Ureter (tissue), 1 donor: ENCODE measurements at regions not wholly inside any gene's neighbourhood (a gene's known extent, or its start where the extent isn't known, plus 50 kb on each side); places are given as distances from the start of the nearest gene placed in this dataset.
"Not testable (repeated sequence)": the region's sequence is repeated elsewhere in the genome, so short reads cannot be mapped to it uniquely, and the experiment has no call there.

Experiments used
- DNase-seq: peaks from one replicate; pipeline ENCODE4 v3.0.0-alpha.2; 2020; ENCODE audit warnings: low spot score
- donor health status: DM: yes; HTN: yes; CAD: no.

GRCh38 chr2:147294825-147295392, 549.9 kb upstream of the ACVR2A start:
- no peak for DNase-seq

- DNase-seq: no peak
These were observed 550.6 kb upstream of the ACVR2A start for GRCh38 chr2:147293991-147294824.

GRCh38 chr2:147288131-147288530, 556.7 kb upstream of the ACVR2A start:
- no peak for DNase-seq

- no peak for DNase-seq
These were observed 568.9 kb upstream of the ACVR2A start for GRCh38 chr2:147275943-147276342.

GRCh38 chr2:147273628-147274027, 571.2 kb upstream of the ACVR2A start:
- no peak for DNase-seq

- no peak for DNase-seq
These were observed 571.7 kb upstream of the ACVR2A start for GRCh38 chr2:147273106-147273505.

GRCh38 chr2:147269581-147269980, 575.2 kb upstream of the ACVR2A start:
- DNase-seq: not testable (repeated sequence)

GRCh38 chr2:147260241-147260640, 584.6 kb upstream of the ACVR2A start:
- DNase-seq: no peak

- DNase-seq: peak; percentile 45
These were observed 589.0 kb upstream of the ACVR2A start for GRCh38 chr2:147255812-147256211.

- DNase-seq: no peak
These were observed 594.0 kb upstream of the ACVR2A start for GRCh38 chr2:147250652-147251356.

GRCh38 chr2:147247749-147248148, 597.1 kb upstream of the ACVR2A start:
- DNase-seq: no peak

GRCh38 chr2:147242445-147242844, 602.4 kb upstream of the ACVR2A start:
- DNase-seq: no peak

- DNase-seq: no peak
These were observed 608.2 kb upstream of the ACVR2A start for GRCh38 chr2:147236601-147237000.

- no peak for DNase-seq
These were observed 612.6 kb upstream of the ACVR2A start for GRCh38 chr2:147232225-147232669.

GRCh38 chr2:147231607-147232006, 613.2 kb upstream of the ACVR2A start:
- no peak for DNase-seq

- DNase-seq: no peak
These were observed 613.7 kb upstream of the ACVR2A start for GRCh38 chr2:147231081-147231480.

GRCh38 chr2:147227313-147227712, 617.5 kb upstream of the ACVR2A start:
- no peak for DNase-seq

- no peak for DNase-seq
These were observed 620.8 kb upstream of the ACVR2A start for GRCh38 chr2:147224070-147224469.

GRCh38 chr2:147223553-147224060, 621.2 kb upstream of the ACVR2A start:
- no peak for DNase-seq

- no peak for DNase-seq
These were observed 621.7 kb upstream of the ACVR2A start for GRCh38 chr2:147223119-147223518.

GRCh38 chr2:147222506-147222905, 622.3 kb upstream of the ACVR2A start:
- DNase-seq: no peak

GRCh38 chr2:147214914-147215313, 629.9 kb upstream of the ACVR2A start:
- DNase-seq: no peak

GRCh38 chr2:147211484-147211883, 633.3 kb upstream of the ACVR2A start:
- no peak for DNase-seq
